Activated naive CD4-positive, alpha-beta T cell treated with anti-CD3 and anti-CD28 coated beads, Interleukin-2, amount 10 ng/mL, durations not matched to agents 7 days and 5 days (primary cell): ENCODE measurements at regions not wholly inside any gene's neighbourhood (a gene's known extent, or its start where the extent isn't known, plus 50 kb on each side); places are given as distances from the start of the nearest gene placed in this dataset.

Experiments
- CTCF ChIA-PET: fragments of 350-600 bp; sonication (Branson Sonifier 250); formaldehyde crosslinking; loops from one replicate; lab custom pipeline; 2021; ENCODE audit warnings: antibody characterized with exemption; lab: Charles Lee
- DNase-seq: peaks from one replicate; pipeline ENCODE4 v3.0.0-alpha.2; 2020
- H3K27ac Mint-ChIP-seq: one replicate; pipeline ENCODE4 v1.8.0; 2021; ENCODE audit warnings: mild to moderate bottlenecking, moderate library complexity, mixed read lengths
- H3K27me3 Mint-ChIP-seq: one replicate; pipeline ENCODE4 v1.8.0; 2021; ENCODE audit warnings: mild to moderate bottlenecking, mixed read lengths
- H3K36me3 Mint-ChIP-seq: one replicate; pipeline ENCODE4 v1.8.0; 2021; ENCODE audit warnings: mixed read lengths
- H3K4me1 Mint-ChIP-seq: one replicate; pipeline ENCODE4 v1.8.0; 2021; ENCODE audit warnings: mixed read lengths
- H3K4me3 Mint-ChIP-seq: one replicate; pipeline ENCODE4 v1.8.0; 2021; ENCODE audit warnings: mild to moderate bottlenecking, moderate library complexity, mixed read lengths
- H3K9me3 Mint-ChIP-seq: one replicate; pipeline ENCODE4 v1.8.0; 2021; ENCODE audit warnings: mixed read lengths

GRCh38 chr5:5623397-5623796, 200.9 kb downstream of the ICE1 start:
- CTCF ChIA-PET = no interaction called here
- H3K4me3 Mint-ChIP-seq = no peak overlapping the region
- H3K9me3 Mint-ChIP-seq = peaks cover 21% of the 10 kb centered on the region
- H3K27ac Mint-ChIP-seq = no peak overlapping the region
- no peaks in the 10 kb centered on the region for H3K27me3 Mint-ChIP-seq
- no peak for DNase-seq
- no peaks in the 10 kb centered on the region for H3K4me1 Mint-ChIP-seq
- H3K36me3 Mint-ChIP-seq = no peaks in the 10 kb centered on the region

- no peak for DNase-seq
- Mint-ChIP-seq H3K36me3 (no peaks in the 10 kb centered on the region), H3K4me3 (no peak overlapping the region), H3K4me1 (no peaks in the 10 kb centered on the region), H3K27me3 (no peaks in the 10 kb centered on the region), H3K9me3 (peaks cover 21% of the 10 kb centered on the region), H3K27ac (no peak overlapping the region)
- CTCF ChIA-PET = no interaction called here
Observed at GRCh38 chr5:5622806-5623205, 200.3 kb downstream of the ICE1 start.

- no peak for DNase-seq
- no peaks in the 10 kb centered on the region for H3K4me1 Mint-ChIP-seq
- no peaks in the 10 kb centered on the region for H3K27me3 Mint-ChIP-seq
- H3K27ac Mint-ChIP-seq = no peak overlapping the region
- CTCF ChIA-PET = no interaction called here
- H3K4me3 Mint-ChIP-seq = no peak overlapping the region
- H3K9me3 Mint-ChIP-seq = peaks cover 20% of the 10 kb centered on the region
- H3K36me3 Mint-ChIP-seq = no peaks in the 10 kb centered on the region
Observed at GRCh38 chr5:5619546-5619945, 197.1 kb downstream of the ICE1 start.

GRCh38 chr5:5617024-5617423, 194.5 kb downstream of the ICE1 start:
- peaks cover 4% of the 10 kb centered on the region for H3K9me3 Mint-ChIP-seq
- no peak for DNase-seq
- CTCF ChIA-PET = no interaction called here
- H3K4me1 Mint-ChIP-seq = no peaks in the 10 kb centered on the region
- H3K36me3 Mint-ChIP-seq = no peaks in the 10 kb centered on the region
- no peak overlapping the region for H3K4me3 Mint-ChIP-seq
- no peaks in the 10 kb centered on the region for H3K27me3 Mint-ChIP-seq
- H3K27ac Mint-ChIP-seq = no peak overlapping the region

GRCh38 chr5:5616247-5616895, 193.9 kb downstream of the ICE1 start:
- no peak overlapping the region for H3K27ac Mint-ChIP-seq
- H3K4me3 Mint-ChIP-seq = no peak overlapping the region
- H3K9me3 Mint-ChIP-seq = no peaks in the 10 kb centered on the region
- CTCF ChIA-PET = no interaction called here
- H3K36me3 Mint-ChIP-seq = no peaks in the 10 kb centered on the region
- DNase-seq = no peak
- no peaks in the 10 kb centered on the region for H3K4me1 Mint-ChIP-seq
- H3K27me3 Mint-ChIP-seq = no peaks in the 10 kb centered on the region

GRCh38 chr5:5615569-5615968, 193.1 kb downstream of the ICE1 start:
- Mint-ChIP-seq H3K9me3 (no peaks in the 10 kb centered on the region), H3K27me3 (no peaks in the 10 kb centered on the region), H3K27ac (no peak overlapping the region), H3K4me1 (no peaks in the 10 kb centered on the region), H3K4me3 (no peak overlapping the region), H3K36me3 (no peaks in the 10 kb centered on the region)
- CTCF ChIA-PET = no interaction called here
- DNase-seq = no peak

GRCh38 chr5:5613261-5613990, 190.9 kb downstream of the ICE1 start:
- CTCF ChIA-PET = no interaction called here
- no peak overlapping the region for H3K4me3 Mint-ChIP-seq
- no peak overlapping the region for H3K27ac Mint-ChIP-seq
- no peak for DNase-seq
- no peaks in the 10 kb centered on the region for H3K36me3 Mint-ChIP-seq
- no peaks in the 10 kb centered on the region for H3K4me1 Mint-ChIP-seq
- no peaks in the 10 kb centered on the region for H3K9me3 Mint-ChIP-seq
- H3K27me3 Mint-ChIP-seq = no peaks in the 10 kb centered on the region

GRCh38 chr5:5612096-5612495, 189.6 kb downstream of the ICE1 start:
- Mint-ChIP-seq H3K4me3 (no peak overlapping the region), H3K27me3 (no peaks in the 10 kb centered on the region), H3K36me3 (no peaks in the 10 kb centered on the region), H3K9me3 (no peaks in the 10 kb centered on the region), H3K4me1 (no peaks in the 10 kb centered on the region), H3K27ac (no peak overlapping the region)
- DNase-seq = no peak
- CTCF ChIA-PET = no interaction called here

- H3K9me3 Mint-ChIP-seq = no peaks in the 10 kb centered on the region
- H3K27ac Mint-ChIP-seq = no peak overlapping the region
- H3K27me3 Mint-ChIP-seq = peaks cover 5% of the 10 kb centered on the region
- H3K36me3 Mint-ChIP-seq = no peaks in the 10 kb centered on the region
- H3K4me3 Mint-ChIP-seq = no peak overlapping the region
- no peaks in the 10 kb centered on the region for H3K4me1 Mint-ChIP-seq
- CTCF ChIA-PET = no interaction called here
- no peak for DNase-seq
Observed at GRCh38 chr5:5609935-5610334, 187.5 kb downstream of the ICE1 start.

- CTCF ChIA-PET = no interaction called here
- Mint-ChIP-seq H3K4me3 (no peak overlapping the region), H3K9me3 (no peaks in the 10 kb centered on the region), H3K4me1 (no peaks in the 10 kb centered on the region), H3K36me3 (no peaks in the 10 kb centered on the region), H3K27ac (no peak overlapping the region), H3K27me3 (peaks cover 5% of the 10 kb centered on the region)
- DNase-seq = no peak
Observed at GRCh38 chr5:5605170-5605764, 182.8 kb downstream of the ICE1 start.

- no peaks in the 10 kb centered on the region for H3K9me3 Mint-ChIP-seq
Observed at GRCh38 chr5:5602554-5602953, 180.1 kb downstream of the ICE1 start.

GRCh38 chr5:5598547-5599113, 176.2 kb downstream of the ICE1 start:
- Mint-ChIP-seq H3K4me1 (no peaks in the 10 kb centered on the region), H3K9me3 (no peaks in the 10 kb centered on the region), H3K27me3 (no peaks in the 10 kb centered on the region), H3K36me3 (no peaks in the 10 kb centered on the region), H3K4me3 (no peak overlapping the region), H3K27ac (no peak overlapping the region)
- DNase-seq = no peak
- CTCF ChIA-PET = no interaction called here

More at GRCh38 chr5:5602554-5602953, 180.1 kb downstream of the ICE1 start:
- Mint-ChIP-seq H3K4me1 (no peaks in the 10 kb centered on the region), H3K27me3 (peaks cover 5% of the 10 kb centered on the region), H3K4me3 (no peak overlapping the region), H3K27ac (no peak overlapping the region), H3K36me3 (no peaks in the 10 kb centered on the region)
- DNase-seq = no peak
- CTCF ChIA-PET = no interaction called here

GRCh38 chr5:5593391-5593790, 170.9 kb downstream of the ICE1 start:
- no peaks in the 10 kb centered on the region for H3K9me3 Mint-ChIP-seq
- CTCF ChIA-PET = no interaction called here
- H3K36me3 Mint-ChIP-seq = no peaks in the 10 kb centered on the region
- no peak for DNase-seq
- H3K4me3 Mint-ChIP-seq = no peak overlapping the region
- H3K27me3 Mint-ChIP-seq = no peaks in the 10 kb centered on the region
- no peak overlapping the region for H3K27ac Mint-ChIP-seq
- H3K4me1 Mint-ChIP-seq = no peaks in the 10 kb centered on the region

GRCh38 chr5:5592541-5592940, 170.1 kb downstream of the ICE1 start:
- Mint-ChIP-seq H3K4me1 (no peaks in the 10 kb centered on the region), H3K36me3 (no peaks in the 10 kb centered on the region), H3K4me3 (no peak overlapping the region), H3K27me3 (no peaks in the 10 kb centered on the region), H3K27ac (no peak overlapping the region), H3K9me3 (no peaks in the 10 kb centered on the region)
- DNase-seq = no peak
- CTCF ChIA-PET = no interaction called here

- no peaks in the 10 kb centered on the region for H3K36me3 Mint-ChIP-seq
Observed at GRCh38 chr5:5591567-5591966, 169.1 kb downstream of the ICE1 start.

More at GRCh38 chr5:5591567-5591966, 169.1 kb downstream of the ICE1 start:
- Mint-ChIP-seq H3K4me3 (no peak overlapping the region), H3K4me1 (no peaks in the 10 kb centered on the region), H3K27me3 (no peaks in the 10 kb centered on the region), H3K27ac (no peak overlapping the region), H3K9me3 (no peaks in the 10 kb centered on the region)
- DNase-seq = no peak
- CTCF ChIA-PET = no interaction called here
